GM12891 (cell line): ENCODE measurements at regions not wholly inside any gene's neighbourhood (a gene's known extent, or its start where the extent isn't known, plus 50 kb on each side); places are given as distances from the start of the nearest gene placed in this dataset.
"Not testable (repeated sequence)": the region's sequence is repeated elsewhere in the genome, so short reads cannot be mapped to it uniquely, and the experiment has no call there.

Experiments
- DNase-seq: peaks from one replicate; pipeline ENCODE4 v3.0.0; 2011; ENCODE audit warnings: low spot score; ENCODE audit not compliant: insufficient read length
- FAIRE-seq: peaks from 2 replicates; lab custom pipeline; 2011; peaks lifted over from hg19 to GRCh38; lab: Jason Lieb, UNC
- PAX5 ChIP-seq: IDR thresholded peaks from 2 replicates; pipeline ENCODE4 v1.6.1; 2011; ENCODE audit warnings: low read length, moderate library complexity, mild to moderate bottlenecking; ENCODE audit not compliant: insufficient read depth, severe bottlenecking
- POLR2A ChIP-seq: IDR thresholded peaks from 2 replicates; pipeline ENCODE4 v1.6.1; 2011; ENCODE audit warnings: low read depth, low read length, control low read depth
- POLR2AphosphoS5 ChIP-seq: IDR thresholded peaks from 2 replicates; pipeline ENCODE4 v1.6.1; 2011; ENCODE audit warnings: low read depth, low read length, control low read depth
- POU2F2 ChIP-seq: IDR thresholded peaks from 2 replicates; pipeline ENCODE4 v1.6.1; 2011; ENCODE audit warnings: low read depth, mild to moderate bottlenecking, control low read depth, low read length, moderate library complexity
- SPI1 ChIP-seq: IDR thresholded peaks from 2 replicates; pipeline ENCODE4 v1.6.1; 2011; ENCODE audit warnings: low read depth, low read length, control low read depth
- TAF1 ChIP-seq: IDR thresholded peaks from 2 replicates; pipeline ENCODE4 v1.6.1; 2011; ENCODE audit warnings: low read depth, low read length, control low read depth

GRCh38 chr5:32854473-32854872 lies 143.4 kb downstream of the NPR3 start:
- FAIRE-seq: no peak
- no peak for TF ChIP-seq TAF1
- TF ChIP-seq SPI1: no peak
- no peak for TF ChIP-seq POLR2A
- no peak for TF ChIP-seq POU2F2
- TF ChIP-seq POLR2AphosphoS5: no peak
- TF ChIP-seq PAX5: no peak
- no peak for DNase-seq

GRCh38 chr5:32859211-32859641 lies 148.1 kb downstream of the NPR3 start:
- DNase-seq (no peak), FAIRE-seq (no peak)
- no peak for TF ChIP-seq POLR2A
- no peak for TF ChIP-seq POLR2AphosphoS5
- TF ChIP-seq SPI1: no peak
- TF ChIP-seq TAF1: no peak
- no peak for TF ChIP-seq POU2F2
- no peak for TF ChIP-seq PAX5

DNA sequence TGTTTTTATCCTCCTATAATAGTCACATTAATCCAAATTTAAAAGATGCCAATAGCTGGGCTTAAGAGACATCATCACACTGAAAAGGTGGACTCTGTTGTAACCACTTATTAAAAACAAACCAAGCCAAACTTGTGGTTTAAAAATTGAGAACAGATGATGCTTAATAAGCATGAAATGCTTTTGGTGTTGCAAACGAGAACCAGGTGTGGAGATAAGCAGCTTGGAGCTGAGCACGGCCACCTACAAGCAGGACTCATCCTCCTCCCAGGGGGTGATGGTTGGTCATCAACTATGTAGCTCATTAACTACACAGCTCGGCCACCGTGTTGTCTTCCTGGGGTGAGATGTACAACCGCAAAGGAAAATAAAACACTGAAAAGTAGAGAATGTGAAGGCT lies 154.4 kb downstream of the NPR3 start:
- no peak for FAIRE-seq
- DNase-seq: no peak
- TF ChIP-seq POLR2AphosphoS5: no peak
- TF ChIP-seq POLR2A: no peak
- TF ChIP-seq SPI1: no peak
- no peak for TF ChIP-seq POU2F2
- no peak for TF ChIP-seq PAX5
- TF ChIP-seq TAF1: no peak

DNA sequence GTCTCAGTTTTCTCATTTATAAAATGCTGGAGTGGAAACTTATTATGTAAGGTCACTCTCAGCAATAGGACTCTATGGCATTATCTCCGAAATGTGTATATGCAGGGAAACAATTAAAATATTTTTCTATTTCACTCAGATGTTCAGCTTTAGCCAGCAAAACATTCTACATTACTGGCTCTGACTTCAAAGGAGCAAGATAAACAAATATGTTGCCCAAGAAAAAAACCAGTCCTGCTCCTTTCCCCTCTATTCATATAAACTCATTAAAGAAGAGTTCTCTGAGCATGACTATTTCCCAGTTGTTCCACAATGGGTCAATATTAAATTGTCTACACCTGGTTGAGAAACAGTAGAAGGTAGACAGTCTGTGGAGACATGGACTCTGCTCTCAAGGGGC lies 155.0 kb downstream of the NPR3 start:
- DNase-seq (no peak), FAIRE-seq (no peak)
- no peak for TF ChIP-seq POLR2A
- no peak for TF ChIP-seq SPI1
- no peak for TF ChIP-seq PAX5
- no peak for TF ChIP-seq POU2F2
- TF ChIP-seq POLR2AphosphoS5: no peak
- TF ChIP-seq TAF1: no peak

DNA sequence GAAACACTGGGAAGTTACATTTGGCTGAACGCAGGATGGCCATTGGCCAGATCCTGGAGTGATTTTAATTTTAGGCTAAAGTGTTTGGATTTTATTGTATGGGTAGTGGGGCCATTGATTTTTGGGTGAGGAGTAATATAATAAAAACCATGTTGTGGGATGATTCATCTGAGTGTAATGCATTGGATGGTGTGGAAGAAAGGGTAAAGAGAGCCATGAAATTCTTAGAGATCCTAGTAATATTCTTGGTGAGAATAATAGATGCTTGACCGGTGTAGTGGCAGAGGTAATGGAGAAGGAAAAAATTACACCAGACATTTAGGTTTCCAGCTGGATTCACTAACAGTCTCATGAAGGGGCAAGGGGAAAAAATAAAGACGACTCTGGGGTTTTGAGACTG lies 158.1 kb downstream of the NPR3 start:
- TF ChIP-seq POLR2AphosphoS5: no peak
- TF ChIP-seq POU2F2: no peak
- no peak for TF ChIP-seq PAX5
- no peak for TF ChIP-seq SPI1
- TF ChIP-seq POLR2A: no peak
- TF ChIP-seq TAF1: no peak
- no peak for FAIRE-seq
- no peak for DNase-seq

- FAIRE-seq (no peak), DNase-seq (no peak)
- TF ChIP-seq POU2F2 (no peak), POLR2AphosphoS5 (no peak), POLR2A (no peak), TAF1 (no peak), PAX5 (no peak), SPI1 (no peak)
Measured at GRCh38 chr5:32876791-32877190, 165.7 kb downstream of the NPR3 start.

- not testable (repeated sequence) for DNase-seq, FAIRE-seq
Measured at GRCh38 chr5:32879364-32879763, 168.2 kb downstream of the NPR3 start.

DNA sequence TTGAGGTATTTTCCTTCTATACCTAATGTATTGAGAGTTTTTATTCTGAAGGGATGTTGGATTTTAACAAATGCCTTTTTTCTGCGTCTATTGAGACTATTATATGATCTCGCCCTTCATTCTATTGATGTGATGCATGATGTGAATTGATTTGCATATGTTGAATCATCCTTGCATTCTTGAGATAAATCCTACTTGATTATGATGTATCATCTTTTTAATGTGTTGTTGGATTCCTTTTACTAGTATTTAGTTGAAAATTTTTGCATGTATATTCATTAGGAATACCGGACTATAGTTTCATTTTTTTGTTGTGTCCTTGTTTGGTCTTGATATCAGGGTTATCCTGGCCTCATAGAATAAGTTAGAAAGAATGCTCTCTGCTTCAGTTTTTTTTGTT lies 169.7 kb downstream of the NPR3 start:
- FAIRE-seq: no peak
- DNase-seq: no peak
- TF ChIP-seq POU2F2 (no peak), PAX5 (no peak), TAF1 (no peak), SPI1 (no peak), POLR2A (no peak), POLR2AphosphoS5 (no peak)

DNA sequence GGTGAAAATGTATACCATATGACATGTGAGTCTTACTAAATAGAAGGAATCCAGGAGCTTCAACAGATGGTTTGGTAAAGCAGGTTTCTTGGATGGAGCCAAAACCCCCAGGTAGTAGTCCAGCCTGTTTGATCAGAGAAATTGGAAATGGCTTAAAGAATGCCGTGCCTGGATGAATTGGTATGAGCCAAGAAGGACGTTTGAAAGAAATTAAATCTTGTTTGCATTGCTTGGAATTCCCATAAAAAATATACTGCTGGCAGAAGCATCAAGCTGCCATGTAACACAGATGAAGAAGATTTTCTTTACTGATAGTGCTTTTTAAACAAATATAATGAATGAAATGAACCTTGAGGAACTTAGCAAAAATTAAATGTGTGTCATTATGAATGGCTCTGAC lies 176.3 kb downstream of the NPR3 start:
- DNase-seq: no peak
- no peak for FAIRE-seq
- no peak for TF ChIP-seq POLR2AphosphoS5

DNA sequence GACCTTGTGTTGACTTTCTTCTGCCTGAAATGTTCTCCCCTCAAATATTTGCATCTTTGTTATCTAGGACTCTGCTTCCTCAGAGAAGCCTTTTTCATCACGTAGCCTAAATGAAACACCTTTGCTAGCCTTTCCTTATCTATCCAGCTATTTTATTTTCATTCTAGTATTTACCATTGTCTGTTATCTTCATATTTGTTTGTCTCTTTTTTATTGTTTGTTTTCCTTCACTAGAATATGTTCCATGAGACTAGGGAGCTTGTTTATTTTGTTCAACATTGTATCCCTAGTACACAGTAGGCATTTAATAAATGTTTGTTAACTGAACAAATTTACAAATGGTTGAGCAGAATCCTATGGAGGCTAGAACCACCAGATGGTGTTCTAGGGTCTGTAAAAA lies 178.0 kb downstream of the NPR3 start:
- TF ChIP-seq SPI1: no peak
- no peak for TF ChIP-seq POU2F2
- TF ChIP-seq POLR2A: no peak
- TF ChIP-seq PAX5: no peak
- TF ChIP-seq TAF1: no peak
- TF ChIP-seq POLR2AphosphoS5: no peak
- FAIRE-seq (no peak), DNase-seq (no peak)

GRCh38 chr5:32903613-32904012 lies 192.5 kb downstream of the NPR3 start:
- FAIRE-seq (no peak), DNase-seq (no peak)

More at GRCh38 chr5:32903613-32904012, 192.5 kb downstream of the NPR3 start:
- TF ChIP-seq PAX5: no peak
- TF ChIP-seq POLR2AphosphoS5: no peak
- no peak for TF ChIP-seq SPI1
- no peak for TF ChIP-seq TAF1
- TF ChIP-seq POU2F2: no peak
- no peak for TF ChIP-seq POLR2A
